Activated B cell treated with CpG ODN at 0.5 μM for 24 hours (primary cell): ENCODE measurements at regions not wholly inside any gene's neighbourhood (a gene's known extent, or its start where the extent isn't known, plus 50 kb on each side); places are given as distances from the start of the nearest gene placed in this dataset.

Experiments
- ATAC-seq: fragments of 200-7000 bp; cut with Tn5 transposase; one replicate; pipeline ENCODE4 v1.10.0; 2021; ENCODE audit warnings: low read depth, mild to moderate bottlenecking, moderate library complexity
- CTCF ChIA-PET: fragments of 350-600 bp; sonication (Branson Sonifier 250); formaldehyde crosslinking; loops from one replicate; lab custom pipeline; 2021; ENCODE audit warnings: antibody characterized with exemption; lab: Charles Lee
- POLR2A ChIA-PET: fragments of 350-600 bp; sonication (Branson Sonifier 250); formaldehyde crosslinking; loops from one replicate; lab custom pipeline; 2021; ENCODE audit warnings: antibody characterized with exemption; lab: Charles Lee
- DNase-seq: peaks from one replicate; pipeline ENCODE4 v3.0.0; 2022
- H3K27ac Mint-ChIP-seq: one replicate; pipeline ENCODE4 v1.8.0; 2020; ENCODE audit warnings: mixed read lengths
- H3K27me3 Mint-ChIP-seq: one replicate; pipeline ENCODE4 v1.8.0; 2021; ENCODE audit warnings: mixed read lengths
- H3K36me3 Mint-ChIP-seq: one replicate; pipeline ENCODE4 v1.8.0; 2021; ENCODE audit warnings: low read depth, mixed read lengths
- H3K4me1 Mint-ChIP-seq: one replicate; pipeline ENCODE4 v1.8.0; 2021; ENCODE audit warnings: mixed read lengths
- H3K4me3 Mint-ChIP-seq: one replicate; pipeline ENCODE4 v1.8.0; 2020; ENCODE audit warnings: mild to moderate bottlenecking, mixed read lengths
- H3K9me3 Mint-ChIP-seq: one replicate; pipeline ENCODE4 v1.8.0; 2020; ENCODE audit warnings: mixed read lengths
- CTCF ChIP-seq: fragments of 200-600 bp; IDR thresholded peaks from one replicate; pipeline ENCODE4 v1.8.0; 2022; ENCODE audit warnings: antibody characterized with exemption, mild to moderate bottlenecking
- intact Hi-C: fragments of 100-400 bp; cut with micrococcal nuclease; formaldehyde crosslinking; loops from one replicate; pipeline ENCODE4 v1.15.1; 2024

- TF ChIP-seq CTCF: no peak
- Mint-ChIP-seq H3K4me1 (peaks cover 5% of the 10 kb centered on the region), H3K9me3 (no peaks in the 10 kb centered on the region), H3K36me3 (no peaks in the 10 kb centered on the region), H3K4me3 (no peak overlapping the region), H3K27ac (no peak overlapping the region), H3K27me3 (peaks cover 9% of the 10 kb centered on the region)
- ChIA-PET CTCF (no interaction called here), POLR2A (no interaction called here)
- no peak for DNase-seq
- no peak for ATAC-seq
- intact Hi-C loops: no loop called here
Measured at GRCh38 chr1:116256875-116257274, 116.2 kb upstream of the ATP1A1 start.

- H3K27ac Mint-ChIP-seq: no peak overlapping the region
- ATAC-seq (no peak), DNase-seq (no peak)
- H3K4me1 Mint-ChIP-seq: peaks cover 10% of the 10 kb centered on the region
- peaks cover 9% of the 10 kb centered on the region for H3K27me3 Mint-ChIP-seq
- ChIA-PET POLR2A (no interaction called here), CTCF (no interaction called here)
- intact Hi-C loops: no loop called here
- H3K9me3 Mint-ChIP-seq: no peaks in the 10 kb centered on the region
- no peak overlapping the region for H3K4me3 Mint-ChIP-seq
- H3K36me3 Mint-ChIP-seq: no peaks in the 10 kb centered on the region
- TF ChIP-seq CTCF: no peak
Measured at GRCh38 chr1:116257341-116257767, 115.7 kb upstream of the ATP1A1 start.

GRCh38 chr1:116257836-116258235 is 115.2 kb upstream of the ATP1A1 start:
- TF ChIP-seq CTCF: no peak

GRCh38 chr1:116258668-116259419 is 114.2 kb upstream of the ATP1A1 start:
- no peak overlapping the region for H3K27ac Mint-ChIP-seq
- no peak for TF ChIP-seq CTCF
- ATAC-seq: no peak
- peaks cover 15% of the 10 kb centered on the region for H3K4me1 Mint-ChIP-seq
- H3K4me3 Mint-ChIP-seq: no peak overlapping the region
- H3K27me3 Mint-ChIP-seq: peaks cover 9% of the 10 kb centered on the region
- no peak for DNase-seq
- no peaks in the 10 kb centered on the region for H3K9me3 Mint-ChIP-seq
- intact Hi-C loops: no loop called here
- ChIA-PET POLR2A (no interaction called here), CTCF (no interaction called here)
- H3K36me3 Mint-ChIP-seq: no peaks in the 10 kb centered on the region

More at GRCh38 chr1:116257836-116258235, 115.2 kb upstream of the ATP1A1 start:
- POLR2A ChIA-PET: no interaction called here
- Mint-ChIP-seq H3K4me1 (peaks cover 12% of the 10 kb centered on the region), H3K27me3 (peaks cover 9% of the 10 kb centered on the region), H3K4me3 (no peak overlapping the region), H3K27ac (no peak overlapping the region), H3K9me3 (no peaks in the 10 kb centered on the region), H3K36me3 (no peaks in the 10 kb centered on the region)
- CTCF ChIA-PET: no interaction called here
- intact Hi-C loops: no loop called here
- DNase-seq (no peak), ATAC-seq (no peak)

- TF ChIP-seq CTCF: no peak
- ATAC-seq (no peak), DNase-seq (no peak)
- POLR2A ChIA-PET: no interaction called here
- H3K27me3 Mint-ChIP-seq: peaks cover 9% of the 10 kb centered on the region
- intact Hi-C loops: no loop called here
- H3K4me1 Mint-ChIP-seq: peaks cover 15% of the 10 kb centered on the region
- no peak overlapping the region for H3K27ac Mint-ChIP-seq
- no peaks in the 10 kb centered on the region for H3K36me3 Mint-ChIP-seq
- no peaks in the 10 kb centered on the region for H3K9me3 Mint-ChIP-seq
- CTCF ChIA-PET: no interaction called here
- H3K4me3 Mint-ChIP-seq: no peak overlapping the region
Measured at GRCh38 chr1:116259663-116260062, 113.4 kb upstream of the ATP1A1 start.
